ENCODE measurements at regions not wholly inside any gene's neighbourhood (a gene's known extent, or its start where the extent isn't known, plus 50 kb on each side); places are given as distances from the start of the nearest gene placed in this dataset.
A peak's percentile ranks its signal among the peaks of the same experiment; 100 is the strongest.

DNA sequence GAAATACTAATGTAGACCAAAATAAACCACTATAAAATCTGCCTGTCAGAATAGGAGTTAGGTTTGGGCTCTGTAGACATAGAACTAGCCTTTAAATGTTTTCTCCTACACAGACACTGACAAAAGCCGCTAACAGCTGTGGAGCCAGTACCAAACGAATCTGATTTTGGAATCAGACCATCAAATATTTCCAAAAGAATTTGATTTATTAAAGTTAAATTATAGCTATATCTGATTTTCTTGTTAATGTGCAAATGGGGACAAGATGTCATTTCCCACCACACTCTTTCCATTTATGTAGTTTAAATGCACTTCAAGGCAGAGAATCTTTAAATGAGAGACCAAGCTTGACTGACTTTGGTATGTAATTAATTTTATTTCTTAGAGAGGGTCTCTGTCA lies 343.4 kb upstream of the FIGN start:
- FAIRE-seq = no peak

GRCh38 chr2:164078421-164078820 lies 342.6 kb upstream of the FIGN start:
- FAIRE-seq = no peak

- no peak for FAIRE-seq
Measured at GRCh38 chr2:164073101-164074074, 337.6 kb upstream of the FIGN start.

GRCh38 chr2:164069540-164069939 lies 333.7 kb upstream of the FIGN start:
- no peak for FAIRE-seq

- no peak for FAIRE-seq
Measured at GRCh38 chr2:164068063-164068462, 332.3 kb upstream of the FIGN start.

- no peak for FAIRE-seq
Measured at GRCh38 chr2:164066095-164066494, 330.3 kb upstream of the FIGN start.

DNA sequence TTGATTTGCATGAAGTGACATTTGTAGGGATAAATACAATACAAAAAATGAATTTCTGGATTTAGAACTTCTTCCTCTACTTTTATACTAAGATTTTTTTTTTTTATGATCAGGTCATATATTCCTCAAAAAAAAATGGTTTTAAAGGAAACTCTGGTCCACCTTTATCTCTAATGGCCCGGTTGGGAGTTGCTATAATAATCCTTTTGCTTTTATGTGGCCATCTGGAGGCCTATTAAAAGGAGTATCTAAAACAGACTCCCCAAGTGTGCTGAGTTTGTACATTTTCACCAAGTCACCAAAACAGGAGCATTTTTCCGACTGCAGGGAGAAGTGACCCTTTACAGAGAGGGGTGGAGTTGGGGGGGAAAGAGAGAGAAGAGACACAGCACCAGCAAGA lies 329.2 kb upstream of the FIGN start:
- FAIRE-seq = no peak

DNA sequence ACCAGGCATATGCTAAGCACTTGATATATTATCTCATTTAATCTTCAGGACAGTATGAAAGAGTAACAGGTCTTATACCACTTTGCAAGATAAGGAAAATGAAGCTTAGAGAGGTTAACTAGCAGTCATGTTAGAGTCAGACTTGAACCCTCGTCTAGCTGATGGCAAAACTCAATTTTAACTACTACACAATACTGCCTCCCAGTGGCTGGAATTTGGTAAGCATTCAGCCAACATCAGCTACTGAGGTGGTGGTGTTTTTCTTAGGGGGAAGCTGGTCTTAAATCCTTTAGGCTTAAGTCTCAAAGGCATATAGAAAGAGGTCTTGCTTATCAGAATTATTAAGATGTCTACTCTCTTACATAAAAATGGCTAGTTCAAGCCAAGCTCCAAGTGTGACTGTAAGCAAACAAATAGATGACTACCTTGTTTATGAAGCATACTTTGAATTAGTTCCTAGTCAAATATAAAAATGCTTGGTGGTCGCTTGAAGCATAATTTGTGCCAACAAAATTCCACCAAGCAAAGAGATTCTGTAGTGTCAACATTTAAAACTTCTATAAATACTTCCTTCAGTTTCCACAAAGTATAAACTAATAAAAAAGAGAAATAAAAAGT lies 325.4 kb upstream of the FIGN start:
- FAIRE-seq = peak; percentile 87

GRCh38 chr2:164060031-164060430 lies 324.2 kb upstream of the FIGN start:
- no peak for FAIRE-seq

DNA sequence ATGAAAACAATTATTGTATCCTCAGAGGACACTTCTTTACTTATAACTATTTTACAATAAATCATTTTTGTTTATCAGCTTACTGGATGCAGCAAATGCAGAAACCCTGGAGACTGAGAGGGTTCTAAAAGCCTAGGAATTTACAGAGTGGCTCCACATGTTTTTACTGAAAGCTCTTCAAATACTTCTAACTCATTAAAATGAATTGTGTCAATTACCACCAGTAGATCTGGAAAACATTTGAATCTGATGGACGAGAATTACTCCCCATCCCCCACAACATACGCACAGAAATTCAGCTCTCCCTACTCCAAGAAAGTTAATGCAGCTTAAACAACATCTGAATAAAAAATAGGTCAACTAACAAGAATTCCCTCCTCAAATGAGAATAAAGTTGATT lies 319.8 kb upstream of the FIGN start:
- no peak for FAIRE-seq

GRCh38 chr2:164054651-164055050 lies 318.8 kb upstream of the FIGN start:
- FAIRE-seq = no peak

DNA sequence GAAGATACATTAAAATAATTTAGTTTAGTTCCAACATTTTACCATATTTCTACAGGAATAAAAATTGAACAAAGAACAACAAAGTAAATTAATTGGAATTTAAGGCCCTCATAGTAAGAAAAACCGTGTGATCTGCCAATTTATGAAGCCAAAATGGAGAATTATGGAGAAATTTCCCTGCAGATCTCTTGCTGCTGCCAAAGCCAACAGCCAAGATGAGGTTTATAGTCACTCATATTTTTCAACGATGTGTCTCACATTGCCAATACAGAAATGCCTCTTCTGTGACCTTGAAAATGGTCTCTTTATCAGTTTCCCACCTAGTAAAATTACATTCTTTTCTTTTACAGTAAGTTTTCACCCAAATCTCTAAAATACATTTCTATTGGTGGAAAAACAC lies 317.2 kb upstream of the FIGN start:
- FAIRE-seq = no peak

DNA sequence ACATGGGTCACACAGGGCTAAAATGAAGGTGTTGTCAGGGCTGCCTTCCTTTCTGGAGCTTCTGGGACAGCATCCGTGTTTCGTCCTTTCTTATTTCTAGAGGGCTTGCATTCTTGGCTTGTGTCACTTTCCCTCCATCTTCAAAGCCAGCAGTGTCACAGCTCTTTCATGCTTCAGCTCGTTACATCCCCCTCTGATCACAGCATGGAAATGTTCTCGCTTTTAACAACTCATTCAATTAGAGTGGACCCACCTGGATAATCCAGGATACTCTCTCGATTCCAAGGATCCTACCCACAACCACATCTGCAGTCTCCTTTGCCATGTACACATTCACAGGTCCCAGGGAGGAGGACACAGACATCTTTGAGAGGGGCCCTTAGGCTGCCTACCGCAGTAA lies 316.2 kb upstream of the FIGN start:
- FAIRE-seq = no peak

GRCh38 chr2:164048729-164049128 lies 312.9 kb upstream of the FIGN start:
- FAIRE-seq = no peak

DNA sequence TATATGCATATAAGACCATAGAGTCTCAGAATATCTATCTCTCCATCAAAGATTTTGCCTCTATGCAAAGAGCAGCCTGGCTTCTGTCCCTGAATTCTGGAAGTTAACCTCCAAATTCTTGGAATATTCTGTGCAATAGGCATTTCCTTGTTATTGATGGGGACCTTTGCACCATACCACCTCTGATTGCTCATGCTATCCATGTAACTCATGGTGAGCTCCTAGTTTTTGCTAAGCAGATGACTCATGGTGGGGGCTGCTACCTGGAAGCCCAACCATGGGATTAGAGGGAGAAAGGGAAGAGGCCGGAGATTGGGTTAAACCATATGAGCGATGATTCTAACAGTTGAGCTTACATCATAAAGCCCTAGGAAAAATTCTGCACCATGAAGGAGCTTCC lies 310.2 kb upstream of the FIGN start:
- no peak for FAIRE-seq

- FAIRE-seq = no peak
Measured at GRCh38 chr2:164044622-164045021, 308.8 kb upstream of the FIGN start.

GRCh38 chr2:164039270-164039669 lies 303.5 kb upstream of the FIGN start:
- no peak for FAIRE-seq

GRCh38 chr2:164032995-164033394 lies 297.2 kb upstream of the FIGN start:
- FAIRE-seq = no peak

DNA sequence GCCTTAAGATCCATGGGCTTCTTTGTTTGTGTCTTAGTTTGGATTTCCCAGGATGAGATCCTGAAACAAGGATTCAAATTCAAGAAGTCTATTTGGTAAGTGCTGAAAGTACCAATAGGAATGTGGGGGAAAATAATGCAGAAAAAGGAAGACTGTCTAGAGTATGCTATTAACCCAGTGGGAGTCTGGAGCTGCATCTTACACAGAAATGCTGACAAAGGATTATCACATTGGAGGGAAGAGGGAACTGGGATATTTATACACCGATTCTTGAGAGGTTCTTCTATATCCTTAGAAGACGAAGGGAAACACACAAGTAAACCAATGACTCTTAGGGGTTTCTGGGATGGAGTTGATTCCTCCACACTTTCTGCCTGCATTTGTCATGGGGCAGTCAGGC lies 294.8 kb upstream of the FIGN start:
- no peak for FAIRE-seq

GRCh38 chr2:164028814-164029534 lies 293.2 kb upstream of the FIGN start:
- FAIRE-seq = no peak

- no peak for FAIRE-seq
Measured at GRCh38 chr2:164024396-164024795, 288.6 kb upstream of the FIGN start.

DNA sequence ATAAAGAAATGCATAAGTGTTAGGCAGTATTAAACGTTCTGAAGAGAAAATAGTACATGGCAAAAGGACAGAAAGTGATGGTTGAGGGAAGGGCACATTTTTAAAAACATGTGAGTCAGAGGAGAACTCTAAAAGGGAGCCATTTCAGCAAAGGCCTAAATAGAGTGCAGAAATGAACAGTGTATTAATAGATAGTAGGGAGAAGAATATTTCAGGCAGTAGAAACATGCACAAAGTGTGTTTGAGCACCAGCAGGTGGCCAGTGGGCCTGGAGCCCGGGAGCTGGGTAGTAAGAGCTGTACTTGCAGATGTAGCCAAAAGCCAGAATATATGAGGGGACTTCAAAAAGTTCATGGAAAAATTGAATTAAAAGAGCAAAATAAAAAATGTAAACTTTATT lies 288.1 kb upstream of the FIGN start:
- no peak for FAIRE-seq

DNA sequence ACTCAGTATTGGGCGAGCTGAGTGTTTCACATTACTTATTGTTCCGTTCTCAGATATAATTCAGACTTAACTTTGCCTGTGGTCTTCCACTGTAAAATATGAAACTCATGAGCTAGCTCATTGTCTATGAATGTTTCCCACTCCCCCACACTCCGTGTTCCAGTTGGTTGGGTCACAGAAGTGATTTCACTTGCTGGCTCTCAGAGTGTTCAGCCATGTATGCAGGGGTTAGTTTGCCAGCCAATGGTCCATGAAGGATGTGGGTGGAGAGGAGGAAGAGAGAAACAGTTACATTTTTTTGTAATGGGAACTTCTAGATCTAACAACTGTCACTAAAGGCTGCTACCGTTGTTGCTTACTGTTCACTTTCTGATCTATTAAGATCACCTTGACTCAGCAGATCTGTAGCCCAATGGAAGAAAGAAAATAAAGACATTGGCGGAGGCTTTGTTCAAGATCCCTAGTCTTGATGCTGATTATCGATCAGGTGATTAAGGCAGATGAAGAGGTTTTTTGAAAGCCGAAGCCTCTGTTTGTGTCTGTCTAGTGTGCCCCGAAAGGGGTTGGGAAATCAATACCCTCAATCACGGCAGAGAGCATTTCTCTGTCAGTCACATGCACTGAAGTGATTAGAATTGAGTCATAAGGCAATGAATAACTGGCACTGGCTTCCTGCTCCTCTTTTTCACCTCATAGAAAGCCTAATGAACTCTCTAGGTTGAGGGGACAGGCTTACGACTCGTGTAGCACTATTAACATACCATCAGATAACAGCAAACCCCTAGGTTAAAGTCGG lies 279.7 kb upstream of the FIGN start:
- no peak for FAIRE-seq
